GM19035 (cell line): ENCODE measurements at regions not wholly inside any gene's neighbourhood (a gene's known extent, or its start where the extent isn't known, plus 50 kb on each side); places are given as distances from the start of the nearest gene placed in this dataset.
"Not testable (repeated sequence)": the region's sequence is repeated elsewhere in the genome, so short reads cannot be mapped to it uniquely, and the experiment has no call there.

ENCODE experiments used
- ATAC-seq: cut with Tn5 transposase; IDR thresholded peaks from one replicate; pipeline ENCODE4 v1.9.1; 2021; ENCODE audit not compliant: unreplicated experiment

GRCh38 chr21:23153842-23154241, 2155.6 kb downstream of the NCAM2 start:
- ATAC-seq, result not testable (repeated sequence)

GRCh38 chr21:23155281-23155680, 2157.1 kb downstream of the NCAM2 start:
- no peak for ATAC-seq

GRCh38 chr21:23160914-23161313, 2162.7 kb downstream of the NCAM2 start:
- ATAC-seq, result no peak

GRCh38 chr21:23162198-23162946, 2164.2 kb downstream of the NCAM2 start:
- no peak for ATAC-seq
